ENCODE measurements at regions not wholly inside any gene's neighbourhood (a gene's known extent, or its start where the extent isn't known, plus 50 kb on each side); places are given as distances from the start of the nearest gene placed in this dataset.
"Not testable (repeated sequence)": the region's sequence is repeated elsewhere in the genome, so short reads cannot be mapped to it uniquely, and the experiment has no call there.

DNA sequence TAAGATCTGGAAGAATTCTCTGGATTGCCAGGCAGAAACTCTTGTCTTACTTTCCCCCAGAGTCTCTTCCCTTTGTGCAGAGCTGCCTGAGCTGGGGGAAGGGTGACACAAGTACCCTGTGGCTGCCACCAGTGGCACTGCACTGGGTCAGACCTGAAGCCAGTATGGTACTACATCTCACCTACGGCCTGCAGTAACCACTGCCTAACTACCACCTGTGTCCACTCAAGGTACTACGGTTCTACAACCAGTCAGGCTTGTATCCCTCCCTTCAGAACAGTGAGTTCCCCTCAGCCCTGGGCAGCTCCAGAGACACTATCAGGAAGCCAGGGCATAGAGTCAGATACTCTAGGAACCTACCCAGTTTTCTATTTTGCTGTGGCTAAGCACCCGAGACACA lies 212.0 kb upstream of the POU5F2 start:
- TF ChIP-seq CTCF (IDR thresholded peaks at IDR 0.05): no peak
- no peak overlapping the region for H3K4me2 ChIP-seq (ENCODE audit: low read length)
- H3K4me3 ChIP-seq (ENCODE audit: low read depth, low read length): no peak overlapping the region
- no peaks in the 10 kb centered on the region for H3K79me2 ChIP-seq
- H3K36me3 ChIP-seq (ENCODE audit: control insufficient read depth, insufficient read depth, low read length): no peaks in the 10 kb centered on the region
- H3K9me3 ChIP-seq (ENCODE audit: control insufficient read depth, low read length): no peaks in the 10 kb centered on the region
- H2AFZ ChIP-seq: no peak overlapping the region
- no peak overlapping the region for H3K9ac ChIP-seq
- no peaks in the 10 kb centered on the region for H3K4me1 ChIP-seq
- no peak overlapping the region for H3K27ac ChIP-seq
- H3K27me3 ChIP-seq (ENCODE audit: control insufficient read depth, insufficient read depth, low read length): no peaks in the 10 kb centered on the region

- H2AFZ ChIP-seq: no peak overlapping the region
- no peak overlapping the region for H3K4me3 ChIP-seq (ENCODE audit: low read depth, low read length)
- TF ChIP-seq CTCF (IDR thresholded peaks at IDR 0.05): no peak
- H3K9me3 ChIP-seq (ENCODE audit: control insufficient read depth, low read length): no peaks in the 10 kb centered on the region
- no peaks in the 10 kb centered on the region for H3K4me1 ChIP-seq
- H3K36me3 ChIP-seq (ENCODE audit: control insufficient read depth, insufficient read depth, low read length): no peaks in the 10 kb centered on the region
- H3K27me3 ChIP-seq (ENCODE audit: control insufficient read depth, insufficient read depth, low read length): no peaks in the 10 kb centered on the region
- no peak overlapping the region for H3K4me2 ChIP-seq (ENCODE audit: low read length)
- no peak overlapping the region for H3K27ac ChIP-seq
- no peak overlapping the region for H3K9ac ChIP-seq
- no peaks in the 10 kb centered on the region for H3K79me2 ChIP-seq
These were observed 200.5 kb upstream of the POU5F2 start for GRCh38 chr5:93941897-93942296.

GRCh38 chr5:93933269-93933668 lies 191.9 kb upstream of the POU5F2 start:
- not testable (repeated sequence) for H3K79me2 ChIP-seq; H3K4me2 ChIP-seq (ENCODE audit: low read length); H3K9me3 ChIP-seq (ENCODE audit: control insufficient read depth, low read length); H3K27me3 ChIP-seq (ENCODE audit: control insufficient read depth, insufficient read depth, low read length); H2AFZ ChIP-seq; H3K4me1 ChIP-seq; H3K4me3 ChIP-seq (ENCODE audit: low read depth, low read length); H3K36me3 ChIP-seq (ENCODE audit: control insufficient read depth, insufficient read depth, low read length); H3K9ac ChIP-seq; H3K27ac ChIP-seq

DNA sequence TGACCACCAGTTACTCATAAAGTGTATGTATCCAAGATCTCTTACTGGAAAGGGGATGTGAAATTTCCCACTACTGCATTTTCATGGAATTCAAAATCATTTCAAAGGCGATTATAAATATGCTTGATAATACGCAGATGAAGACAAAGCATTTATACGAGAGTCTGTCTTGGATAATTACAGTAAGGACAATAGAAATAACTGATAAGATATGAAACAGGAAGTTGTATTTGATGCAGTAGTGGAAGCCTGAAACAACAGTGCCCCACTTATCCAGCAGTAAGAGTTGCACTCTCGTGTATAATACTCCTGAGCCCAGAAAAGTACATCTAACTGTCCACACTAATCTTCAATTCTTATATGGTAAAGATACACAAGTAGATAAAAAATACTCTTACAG lies 188.7 kb upstream of the POU5F2 start:
- Histone ChIP-seq H3K36me3 (ENCODE audit: control insufficient read depth, insufficient read depth, low read length) (no peaks in the 10 kb centered on the region), H3K4me1 (no peaks in the 10 kb centered on the region), H3K4me2 (ENCODE audit: low read length) (no peak overlapping the region), H2AFZ (no peak overlapping the region), H3K27me3 (ENCODE audit: control insufficient read depth, insufficient read depth, low read length) (no peaks in the 10 kb centered on the region), H3K79me2 (no peaks in the 10 kb centered on the region), H3K9ac (no peak overlapping the region), H3K9me3 (ENCODE audit: control insufficient read depth, low read length) (no peaks in the 10 kb centered on the region), H3K4me3 (ENCODE audit: low read depth, low read length) (no peak overlapping the region), H3K27ac (no peak overlapping the region)
- TF ChIP-seq CTCF (IDR thresholded peaks at IDR 0.05): no peak

GRCh38 chr5:93929131-93929530 lies 187.7 kb upstream of the POU5F2 start:
- H3K4me1 ChIP-seq: no peaks in the 10 kb centered on the region
- H3K4me2 ChIP-seq (ENCODE audit: low read length): no peak overlapping the region
- H3K36me3 ChIP-seq (ENCODE audit: control insufficient read depth, insufficient read depth, low read length): no peaks in the 10 kb centered on the region
- no peak for TF ChIP-seq CTCF (IDR thresholded peaks at IDR 0.05)
- H3K27me3 ChIP-seq (ENCODE audit: control insufficient read depth, insufficient read depth, low read length): no peaks in the 10 kb centered on the region
- H3K27ac ChIP-seq: no peak overlapping the region
- no peak overlapping the region for H3K4me3 ChIP-seq (ENCODE audit: low read depth, low read length)
- H3K9me3 ChIP-seq (ENCODE audit: control insufficient read depth, low read length): no peaks in the 10 kb centered on the region
- no peaks in the 10 kb centered on the region for H3K79me2 ChIP-seq
- H2AFZ ChIP-seq: no peak overlapping the region
- H3K9ac ChIP-seq: no peak overlapping the region

Data from parathyroid adenoma (tissue), 2 donors.